GM19324 (cell line): ENCODE measurements at regions not wholly inside any gene's neighbourhood (a gene's known extent, or its start where the extent isn't known, plus 50 kb on each side); places are given as distances from the start of the nearest gene placed in this dataset.
"Not testable (repeated sequence)": the region's sequence is repeated elsewhere in the genome, so short reads cannot be mapped to it uniquely, and the experiment has no call there.

ENCODE experiments used
- ATAC-seq: cut with Tn5 transposase; IDR thresholded peaks from one replicate; pipeline ENCODE4 v1.9.1; 2021; ENCODE audit warnings: mild to moderate bottlenecking, moderate library complexity; ENCODE audit not compliant: unreplicated experiment, low FRiP score

DNA sequence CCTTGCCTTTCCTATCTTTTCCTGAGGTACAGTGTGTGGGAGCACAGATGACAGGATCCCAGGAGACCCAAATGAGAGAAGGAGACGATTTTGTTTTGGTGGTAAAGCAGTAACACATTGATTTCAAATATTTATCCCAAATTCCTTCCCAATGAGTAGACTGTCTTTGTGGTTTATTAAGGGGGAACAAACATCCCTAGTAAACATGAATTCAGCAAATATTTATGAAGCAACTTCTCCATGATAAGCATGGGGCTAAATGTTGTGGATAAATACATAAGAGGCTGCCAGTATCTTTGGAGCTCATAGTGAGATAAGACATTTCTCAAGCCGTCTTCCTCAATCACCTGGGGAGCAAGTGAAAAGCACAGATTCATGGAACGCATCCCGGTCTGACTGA, 460.8 kb upstream of the CFAP20DC start:
- ATAC-seq = no peak

GRCh38 chr3:59508273-59508672, 458.4 kb upstream of the CFAP20DC start:
- ATAC-seq = no peak

DNA sequence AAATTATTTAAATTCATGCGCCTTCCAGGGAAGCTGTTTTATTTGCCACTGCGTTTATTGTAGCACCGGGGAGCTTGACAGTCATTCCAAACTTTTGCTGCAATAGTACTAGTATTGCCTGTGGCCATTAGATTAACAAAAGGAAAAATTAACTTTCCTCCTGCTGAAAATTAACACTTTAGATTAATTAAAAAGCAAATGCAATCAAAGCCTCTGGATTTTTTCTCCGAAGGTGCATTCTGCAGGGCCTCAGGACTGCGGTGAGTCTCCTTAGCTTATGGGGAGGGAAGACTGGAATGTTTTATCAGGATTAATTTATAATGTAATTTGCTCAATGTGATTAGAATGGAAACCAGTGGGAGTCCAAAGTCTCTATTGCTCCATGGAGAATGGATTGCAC, 456.4 kb upstream of the CFAP20DC start:
- no peak for ATAC-seq

DNA sequence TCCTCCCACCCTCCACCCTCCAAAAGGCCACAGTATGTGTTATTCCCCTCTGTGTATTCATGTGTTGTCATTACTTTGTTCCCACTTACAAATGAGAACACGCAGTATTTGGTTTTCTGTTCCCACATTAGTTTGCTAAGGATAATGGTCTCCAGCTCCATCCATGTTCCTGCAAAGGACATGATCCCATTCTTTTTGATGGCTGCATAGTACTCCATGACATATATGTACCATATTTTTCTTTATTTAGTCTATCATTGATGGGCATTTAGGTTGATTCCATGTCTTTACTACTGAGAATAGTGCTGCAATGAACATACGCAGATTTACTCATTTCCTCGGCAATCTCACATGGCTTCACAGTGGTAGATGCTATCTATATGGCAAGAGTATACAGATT, 453.6 kb upstream of the CFAP20DC start:
- no peak for ATAC-seq

- no peak for ATAC-seq
These were observed 453.0 kb upstream of the CFAP20DC start for GRCh38 chr3:59502806-59503205.

GRCh38 chr3:59499954-59500353, 450.1 kb upstream of the CFAP20DC start:
- ATAC-seq = no peak

- ATAC-seq = no peak
These were observed 449.2 kb upstream of the CFAP20DC start for GRCh38 chr3:59499000-59499399.

- no peak for ATAC-seq
These were observed 446.4 kb upstream of the CFAP20DC start for GRCh38 chr3:59496250-59496649.

GRCh38 chr3:59494969-59495368, 445.1 kb upstream of the CFAP20DC start:
- not testable (repeated sequence) for ATAC-seq

DNA sequence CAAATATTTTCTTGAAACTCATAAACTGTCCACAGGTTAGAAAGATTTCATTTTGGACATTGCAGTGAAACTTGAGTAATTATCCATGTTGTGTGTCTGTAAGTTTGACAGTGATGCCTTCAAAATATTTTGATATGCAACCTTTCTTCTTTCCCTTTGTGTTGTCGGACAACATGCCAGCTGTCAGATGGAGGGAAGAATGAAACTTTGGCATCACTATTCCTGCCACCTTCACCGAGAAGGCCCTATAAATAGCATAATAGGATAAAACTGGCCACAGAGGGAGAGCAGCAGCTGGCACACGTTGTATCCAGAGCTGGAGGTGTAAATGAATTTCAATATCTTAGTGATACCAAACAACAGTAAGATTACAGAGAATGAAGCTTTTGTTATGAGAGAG, 436.7 kb upstream of the CFAP20DC start:
- no peak for ATAC-seq

GRCh38 chr3:59483191-59483590, 433.4 kb upstream of the CFAP20DC start:
- no peak for ATAC-seq

DNA sequence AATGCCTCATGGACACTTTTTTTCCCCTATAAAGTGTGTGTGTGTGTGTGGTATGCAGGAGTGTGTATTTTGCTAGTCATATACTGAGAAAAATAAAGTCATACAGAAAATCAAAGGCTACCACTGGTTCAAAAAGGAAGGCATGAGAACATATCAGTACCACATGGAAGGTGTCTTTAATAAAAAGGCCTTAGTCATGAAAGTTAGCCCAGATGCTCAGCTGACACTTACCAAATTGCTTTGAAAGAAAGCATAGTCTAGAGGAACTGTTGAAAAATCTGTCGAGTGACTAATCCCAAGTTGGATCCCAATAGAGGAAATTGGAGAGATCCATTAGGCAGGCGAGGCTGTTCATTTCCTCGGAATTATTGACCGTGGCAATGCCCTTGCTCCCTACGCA, 432.9 kb upstream of the CFAP20DC start:
- ATAC-seq = no peak

GRCh38 chr3:59481776-59482400, 432.1 kb upstream of the CFAP20DC start:
- no peak for ATAC-seq

GRCh38 chr3:59480486-59480995, 430.7 kb upstream of the CFAP20DC start:
- no peak for ATAC-seq

DNA sequence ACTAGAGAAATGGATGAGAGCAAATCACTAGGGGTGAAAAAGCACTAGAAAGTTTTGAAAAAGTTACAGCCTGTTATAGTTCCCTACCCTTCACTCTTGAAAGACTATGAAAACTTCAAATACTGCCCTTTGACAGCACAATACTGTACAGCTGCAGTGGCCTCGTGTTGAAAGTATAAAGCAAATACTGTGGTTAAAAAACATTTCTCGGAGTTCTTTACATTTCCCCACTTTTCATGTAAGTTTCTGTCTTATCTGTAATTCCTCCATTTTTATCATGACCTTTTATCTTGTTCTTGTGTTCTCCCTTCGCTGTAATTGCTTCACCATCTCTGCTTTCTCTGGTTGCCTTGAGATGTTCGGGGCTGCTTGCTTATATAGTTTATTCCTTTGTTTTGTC, 423.8 kb upstream of the CFAP20DC start:
- ATAC-seq = no peak

DNA sequence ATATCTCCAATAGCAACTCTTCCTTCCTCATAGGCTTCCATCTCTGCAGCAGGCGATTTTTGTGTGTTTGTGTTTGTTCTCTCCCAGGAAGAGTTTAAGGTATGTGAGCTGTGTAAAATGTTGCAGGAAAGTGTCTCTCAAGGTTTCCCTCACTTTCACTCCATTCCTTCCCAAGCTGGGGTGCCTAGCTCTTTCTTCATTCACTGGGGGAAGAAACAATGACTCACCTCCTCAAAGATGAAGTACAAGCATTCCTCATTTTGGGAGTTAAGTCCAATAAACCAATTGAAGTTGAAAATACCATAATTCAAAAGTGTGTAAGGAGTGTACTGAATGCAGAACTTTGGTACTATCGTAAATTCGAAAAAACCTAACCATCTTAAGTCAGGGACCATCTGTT, 422.7 kb upstream of the CFAP20DC start:
- ATAC-seq = no peak

GRCh38 chr3:59469948-59470723, 420.3 kb upstream of the CFAP20DC start:
- no peak for ATAC-seq

- no peak for ATAC-seq
These were observed 417.7 kb upstream of the CFAP20DC start for GRCh38 chr3:59467476-59467875.

DNA sequence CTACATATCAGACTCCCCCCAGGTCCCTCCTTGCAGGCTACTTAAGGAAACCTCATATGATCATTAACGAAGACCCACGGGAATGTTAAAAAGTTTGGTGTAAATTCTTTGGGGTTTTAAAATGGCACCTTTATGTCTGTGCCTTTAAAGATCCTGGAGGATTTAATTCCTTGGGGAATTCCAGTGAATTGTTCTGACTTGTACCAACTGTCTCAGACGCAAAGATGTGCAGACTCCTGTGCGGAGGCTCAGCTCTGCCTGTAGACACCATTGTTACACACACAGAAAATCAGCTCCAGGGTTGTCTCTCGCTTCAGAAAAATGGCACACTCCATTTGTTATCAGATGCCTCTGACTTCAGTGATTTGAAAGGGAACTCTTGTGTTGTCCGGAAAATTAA, 414.4 kb upstream of the CFAP20DC start:
- ATAC-seq = no peak

DNA sequence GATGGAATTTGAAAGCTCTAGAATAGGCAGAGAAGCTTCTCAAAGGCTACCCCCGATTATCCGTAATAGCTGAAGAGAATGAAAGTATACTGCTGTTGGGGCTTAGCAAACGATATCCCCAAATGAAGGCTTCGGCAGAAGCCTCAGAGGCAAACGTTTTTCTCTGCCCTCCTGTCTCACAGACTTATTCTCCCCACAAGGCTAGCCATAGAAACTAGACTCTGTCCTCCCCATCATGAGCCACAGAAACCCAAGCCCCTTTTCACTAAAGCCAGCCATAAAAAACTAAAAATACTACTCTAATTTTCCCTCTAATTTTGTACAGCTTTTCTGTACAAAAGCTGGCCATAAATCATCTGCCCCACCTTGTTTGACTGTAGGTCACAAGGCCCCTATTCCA, 413.4 kb upstream of the CFAP20DC start:
- ATAC-seq = no peak

- ATAC-seq = no peak
These were observed 410.2 kb upstream of the CFAP20DC start for GRCh38 chr3:59460068-59460467.

GRCh38 chr3:59456852-59457485, 407.1 kb upstream of the CFAP20DC start:
- ATAC-seq = peak; percentile 52
